ENCODE measurements at regions not wholly inside any gene's neighbourhood (a gene's known extent, or its start where the extent isn't known, plus 50 kb on each side); places are given as distances from the start of the nearest gene placed in this dataset.
"Not testable (repeated sequence)": the region's sequence is repeated elsewhere in the genome, so short reads cannot be mapped to it uniquely, and the experiment has no call there.

DNA sequence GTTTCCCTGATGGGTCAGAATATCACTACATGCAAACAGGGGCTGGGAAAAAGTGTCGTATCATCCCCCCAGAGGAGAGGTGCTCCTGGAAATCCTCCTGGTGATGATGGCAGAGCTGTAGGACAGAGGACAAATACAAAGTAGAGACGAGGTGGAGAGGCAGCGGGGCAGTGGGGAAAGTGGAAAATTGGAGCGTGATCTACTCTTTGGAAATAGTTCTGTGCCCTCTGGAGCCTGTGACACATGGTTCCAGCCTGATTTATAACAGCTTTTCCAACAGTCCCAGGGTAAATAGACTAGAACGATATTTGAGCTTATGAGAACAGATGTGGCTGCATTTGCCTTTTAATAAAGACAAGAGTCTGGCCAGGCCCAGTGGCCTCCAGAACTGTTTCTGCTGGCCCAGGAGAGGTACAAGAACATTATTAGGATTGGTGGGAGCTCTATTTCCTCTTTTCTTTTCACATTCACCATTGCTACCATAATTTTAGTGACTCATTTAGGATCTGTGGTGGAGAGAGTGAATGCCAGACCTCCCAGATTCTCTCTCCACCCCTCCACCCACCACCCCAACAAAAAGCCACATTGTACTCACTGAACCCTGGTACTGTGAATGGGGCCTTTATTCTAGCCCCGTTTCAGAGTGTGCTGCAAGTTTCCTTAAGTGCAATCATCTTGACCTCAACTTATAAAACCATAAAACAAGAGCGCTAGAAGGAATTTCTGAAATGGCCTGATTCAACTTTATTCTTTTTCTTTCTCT lies 78.3 kb downstream of the BTBD3 start:
- no peak for DNase-seq
- H3K36me3 ChIP-seq, result no peaks in the 10 kb centered on the region
- intact Hi-C loops (cut with DNase I), result no loop called here
- H3K4me3 ChIP-seq, result no peak overlapping the region
- no peaks in the 10 kb centered on the region for H3K9me3 ChIP-seq
- TF ChIP-seq, protein P1, sequence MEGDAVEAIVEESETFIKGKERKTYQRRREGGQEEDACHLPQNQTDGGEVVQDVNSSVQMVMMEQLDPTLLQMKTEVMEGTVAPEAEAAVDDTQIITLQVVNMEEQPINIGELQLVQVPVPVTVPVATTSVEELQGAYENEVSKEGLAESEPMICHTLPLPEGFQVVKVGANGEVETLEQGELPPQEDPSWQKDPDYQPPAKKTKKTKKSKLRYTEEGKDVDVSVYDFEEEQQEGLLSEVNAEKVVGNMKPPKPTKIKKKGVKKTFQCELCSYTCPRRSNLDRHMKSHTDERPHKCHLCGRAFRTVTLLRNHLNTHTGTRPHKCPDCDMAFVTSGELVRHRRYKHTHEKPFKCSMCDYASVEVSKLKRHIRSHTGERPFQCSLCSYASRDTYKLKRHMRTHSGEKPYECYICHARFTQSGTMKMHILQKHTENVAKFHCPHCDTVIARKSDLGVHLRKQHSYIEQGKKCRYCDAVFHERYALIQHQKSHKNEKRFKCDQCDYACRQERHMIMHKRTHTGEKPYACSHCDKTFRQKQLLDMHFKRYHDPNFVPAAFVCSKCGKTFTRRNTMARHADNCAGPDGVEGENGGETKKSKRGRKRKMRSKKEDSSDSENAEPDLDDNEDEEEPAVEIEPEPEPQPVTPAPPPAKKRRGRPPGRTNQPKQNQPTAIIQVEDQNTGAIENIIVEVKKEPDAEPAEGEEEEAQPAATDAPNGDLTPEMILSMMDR (IDR thresholded peaks at IDR 0.05), result no peak
- TF ChIP-seq EP300 (IDR thresholded peaks at IDR 0.05) (no peak), POLR2A (IDR thresholded peaks at IDR 0.05) (no peak)
- no peak overlapping the region for H3K27ac ChIP-seq
- WGBS, 3 donors, result 87% methylated on average over 7 of the region's 7 CpGs
- H3K4me1 ChIP-seq (ENCODE audit: insufficient read depth), result no peaks in the 10 kb centered on the region
- no peaks in the 10 kb centered on the region for H3K27me3 ChIP-seq

DNA sequence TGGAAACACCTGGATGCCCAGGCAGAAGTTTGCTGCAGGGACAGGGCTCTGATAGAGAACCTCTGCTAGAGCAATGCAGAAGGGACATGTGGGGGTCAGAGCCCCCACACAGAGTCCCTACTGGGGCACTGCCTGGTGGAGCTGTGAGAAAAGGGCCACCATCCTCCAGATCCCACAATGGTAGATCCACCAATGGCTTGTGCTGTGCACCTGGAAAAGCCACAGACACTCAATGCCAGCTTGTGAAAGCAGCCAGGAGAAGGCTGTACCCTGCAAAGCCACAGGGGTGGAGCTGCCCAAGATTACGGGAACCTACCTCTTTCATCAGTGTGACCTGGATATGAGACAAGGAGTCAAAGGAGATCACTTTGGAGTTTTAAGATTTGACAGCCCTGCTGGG lies 87.1 kb downstream of the BTBD3 start:
- intact Hi-C loops (cut with DNase I); H3K27me3 ChIP-seq; H3K4me1 ChIP-seq (ENCODE audit: insufficient read depth); H3K9me3 ChIP-seq; H3K36me3 ChIP-seq; H3K27ac ChIP-seq; DNase-seq; H3K4me3 ChIP-seq: not testable (repeated sequence)
- 84 to 100% (median 97%) methylated on average over 1 of the region's 1 CpG for WGBS, 3 donors

DNA sequence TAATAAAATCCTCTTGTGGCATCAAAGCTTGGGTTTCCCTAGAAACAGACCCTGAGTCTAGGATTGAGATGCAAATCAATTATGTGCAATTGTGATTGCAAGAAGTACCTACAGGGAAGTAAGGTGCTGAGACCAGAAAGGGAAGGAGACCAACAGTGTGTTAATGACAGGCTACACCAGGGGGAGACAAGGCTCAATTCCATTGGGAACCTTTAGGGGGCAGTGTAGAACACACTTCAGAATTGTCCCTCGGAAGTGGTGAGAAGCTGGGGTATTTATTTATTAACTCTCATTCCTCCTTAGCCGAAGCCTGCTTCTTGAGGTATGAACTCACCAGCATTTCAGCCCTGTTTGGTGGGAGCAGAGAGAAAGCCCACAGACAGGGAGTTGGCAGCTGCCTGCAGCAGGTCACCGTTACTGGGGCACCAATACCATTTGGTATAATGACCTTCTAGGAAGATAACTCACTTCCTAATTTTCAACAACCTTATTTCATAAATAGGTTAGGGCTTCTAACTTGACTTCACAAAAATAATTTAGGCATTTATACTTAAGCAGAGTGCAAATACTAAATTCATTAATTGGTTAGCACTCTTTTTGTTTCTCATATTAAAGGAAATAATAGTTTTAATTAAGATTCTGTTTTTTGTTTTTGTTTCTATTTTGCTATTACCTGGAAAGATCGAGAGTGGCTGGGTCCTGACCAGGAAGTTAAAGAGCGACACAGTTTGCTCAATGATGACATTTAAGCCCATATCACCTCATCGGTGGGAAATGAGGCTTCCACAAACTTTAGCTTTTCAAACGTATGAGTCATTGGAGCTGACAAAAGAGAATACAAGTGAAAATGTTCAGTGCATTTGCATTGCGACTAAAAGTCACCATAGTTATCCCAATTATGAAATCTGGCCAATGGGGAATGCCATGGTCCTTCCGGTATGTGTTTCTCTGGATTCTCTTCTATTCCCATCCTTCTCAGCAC lies 94.8 kb downstream of the BTBD3 start:
- WGBS, 3 donors, result 84 to 86% (median 86%) methylated on average over 9 of the region's 9 CpGs
- Histone ChIP-seq H3K27ac (no peak overlapping the region), H3K4me1 (ENCODE audit: insufficient read depth) (no peaks in the 10 kb centered on the region), H3K36me3 (no peaks in the 10 kb centered on the region), H3K9me3 (no peaks in the 10 kb centered on the region), H3K4me3 (no peak overlapping the region), H3K27me3 (no peaks in the 10 kb centered on the region)
- DNase-seq, result no peak
- intact Hi-C loops (cut with DNase I), result no loop called here
- TF ChIP-seq POLR2A (IDR thresholded peaks at IDR 0.05), result no peak
- TF ChIP-seq, protein P1 (IDR thresholded peaks at IDR 0.05), result no peak
- no peak for TF ChIP-seq EP300 (IDR thresholded peaks at IDR 0.05)

DNA sequence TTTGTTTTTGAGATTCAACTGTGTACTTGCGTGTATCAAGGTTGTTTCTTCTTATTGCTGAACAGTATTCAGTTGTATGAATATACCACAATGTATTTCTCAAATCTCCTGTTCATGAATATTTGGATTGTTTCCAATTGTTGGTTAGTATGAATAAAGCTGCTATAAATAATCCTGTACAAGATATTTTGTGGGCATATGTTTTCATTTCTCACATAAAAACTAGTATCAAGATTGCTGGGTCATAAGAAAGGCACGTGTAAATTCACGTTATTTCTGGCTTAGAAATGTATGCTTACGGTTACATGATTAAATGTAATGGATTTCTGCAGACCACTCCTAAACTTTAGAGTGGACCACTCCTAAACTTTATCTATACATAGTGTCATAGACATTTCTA lies 96.6 kb downstream of the BTBD3 start:
- no peak for DNase-seq
- intact Hi-C loops (cut with DNase I), result no loop called here
- Histone ChIP-seq H3K36me3 (no peaks in the 10 kb centered on the region), H3K27ac (no peak overlapping the region), H3K4me3 (no peak overlapping the region), H3K4me1 (ENCODE audit: insufficient read depth) (no peaks in the 10 kb centered on the region), H3K9me3 (no peaks in the 10 kb centered on the region), H3K27me3 (no peaks in the 10 kb centered on the region)
- TF ChIP-seq POLR2A (IDR thresholded peaks at IDR 0.05) (no peak), EP300 (IDR thresholded peaks at IDR 0.05) (no peak)
- TF ChIP-seq, protein P1 (IDR thresholded peaks at IDR 0.05), result no peak
- 82 to 86% (median 83%) methylated on average over 4 of the region's 4 CpGs for WGBS, 3 donors
